Activated B cell treated with CpG ODN at 0.5 μM for 24 hours (primary cell): ENCODE measurements at regions not wholly inside any gene's neighbourhood (a gene's known extent, or its start where the extent isn't known, plus 50 kb on each side); places are given as distances from the start of the nearest gene placed in this dataset.

Experiments
- ATAC-seq: fragments of 200-7000 bp; cut with Tn5 transposase; one replicate; pipeline ENCODE4 v1.10.0; 2021; ENCODE audit warnings: low read depth, mild to moderate bottlenecking, moderate library complexity
- CTCF ChIA-PET: fragments of 350-600 bp; sonication (Branson Sonifier 250); formaldehyde crosslinking; loops from one replicate; lab custom pipeline; 2021; ENCODE audit warnings: antibody characterized with exemption; lab: Charles Lee
- POLR2A ChIA-PET: fragments of 350-600 bp; sonication (Branson Sonifier 250); formaldehyde crosslinking; loops from one replicate; lab custom pipeline; 2021; ENCODE audit warnings: antibody characterized with exemption; lab: Charles Lee
- DNase-seq: peaks from one replicate; pipeline ENCODE4 v3.0.0; 2022
- H3K27ac Mint-ChIP-seq: one replicate; pipeline ENCODE4 v1.8.0; 2020; ENCODE audit warnings: mixed read lengths
- H3K27me3 Mint-ChIP-seq: one replicate; pipeline ENCODE4 v1.8.0; 2021; ENCODE audit warnings: mixed read lengths
- H3K36me3 Mint-ChIP-seq: one replicate; pipeline ENCODE4 v1.8.0; 2021; ENCODE audit warnings: low read depth, mixed read lengths
- H3K4me1 Mint-ChIP-seq: one replicate; pipeline ENCODE4 v1.8.0; 2021; ENCODE audit warnings: mixed read lengths
- H3K4me3 Mint-ChIP-seq: one replicate; pipeline ENCODE4 v1.8.0; 2020; ENCODE audit warnings: mild to moderate bottlenecking, mixed read lengths
- H3K9me3 Mint-ChIP-seq: one replicate; pipeline ENCODE4 v1.8.0; 2020; ENCODE audit warnings: mixed read lengths
- CTCF ChIP-seq: fragments of 200-600 bp; IDR thresholded peaks from one replicate; pipeline ENCODE4 v1.8.0; 2022; ENCODE audit warnings: antibody characterized with exemption, mild to moderate bottlenecking
- intact Hi-C: fragments of 100-400 bp; cut with micrococcal nuclease; formaldehyde crosslinking; loops from one replicate; pipeline ENCODE4 v1.15.1; 2024

- ChIA-PET CTCF (no interaction called here), POLR2A (no interaction called here)
- intact Hi-C loops, result no loop called here
- ATAC-seq (no peak), DNase-seq (no peak)
- Mint-ChIP-seq H3K27ac (no peak overlapping the region), H3K4me3 (no peak overlapping the region), H3K4me1 (no peaks in the 10 kb centered on the region), H3K9me3 (peaks cover 5% of the 10 kb centered on the region), H3K27me3 (no peaks in the 10 kb centered on the region), H3K36me3 (no peaks in the 10 kb centered on the region)
- TF ChIP-seq CTCF, result no peak
Observed at GRCh38 chr11:80371931-80372330, 931.1 kb upstream of the TENM4 start.

DNA sequence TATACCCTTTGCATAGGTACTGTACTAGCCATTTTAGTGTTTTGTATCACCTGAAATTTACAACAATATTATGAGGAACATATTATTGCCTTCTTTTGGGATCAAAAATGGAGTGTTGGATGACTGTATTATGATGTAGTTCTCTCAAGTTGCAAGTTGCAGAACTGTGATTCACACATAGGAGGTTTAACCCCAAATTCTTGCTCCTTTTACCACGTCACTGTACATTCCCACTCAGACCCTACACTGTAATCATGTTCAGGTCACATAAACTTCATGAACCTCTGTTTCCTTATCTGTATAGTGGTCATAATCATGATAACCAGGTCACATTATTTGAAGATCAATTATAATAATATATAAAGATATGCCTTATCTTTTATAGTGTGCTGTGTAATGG, 925.1 kb upstream of the TENM4 start:
- CTCF ChIA-PET, result no interaction called here
- Mint-ChIP-seq H3K27ac (no peak overlapping the region), H3K27me3 (no peaks in the 10 kb centered on the region), H3K9me3 (no peaks in the 10 kb centered on the region), H3K4me3 (no peak overlapping the region), H3K36me3 (no peaks in the 10 kb centered on the region), H3K4me1 (no peaks in the 10 kb centered on the region)
- DNase-seq, result no peak
- POLR2A ChIA-PET, result no interaction called here
- no peak for ATAC-seq
- intact Hi-C loops, result no loop called here
- no peak for TF ChIP-seq CTCF

- Mint-ChIP-seq H3K4me1 (no peaks in the 10 kb centered on the region), H3K36me3 (no peaks in the 10 kb centered on the region), H3K27me3 (no peaks in the 10 kb centered on the region), H3K27ac (no peak overlapping the region), H3K4me3 (no peak overlapping the region), H3K9me3 (no peaks in the 10 kb centered on the region)
- intact Hi-C loops, result no loop called here
- ChIA-PET POLR2A (no interaction called here), CTCF (no interaction called here)
- DNase-seq, result no peak
- no peak for ATAC-seq
- TF ChIP-seq CTCF, result no peak
Observed at GRCh38 chr11:80365076-80365725, 924.4 kb upstream of the TENM4 start.

GRCh38 chr11:80362563-80363340, 921.9 kb upstream of the TENM4 start:
- ChIA-PET POLR2A (no interaction called here), CTCF (no interaction called here)
- no peak overlapping the region for H3K4me3 Mint-ChIP-seq
- no peak for TF ChIP-seq CTCF
- ATAC-seq (no peak), DNase-seq (no peak)
- H3K9me3 Mint-ChIP-seq, result peaks cover 3% of the 10 kb centered on the region
- H3K27ac Mint-ChIP-seq, result no peak overlapping the region
- H3K27me3 Mint-ChIP-seq, result no peaks in the 10 kb centered on the region
- no peaks in the 10 kb centered on the region for H3K4me1 Mint-ChIP-seq
- intact Hi-C loops, result no loop called here
- H3K36me3 Mint-ChIP-seq, result no peaks in the 10 kb centered on the region

GRCh38 chr11:80355251-80355650, 914.4 kb upstream of the TENM4 start:
- Mint-ChIP-seq H3K4me1 (no peaks in the 10 kb centered on the region), H3K27me3 (no peaks in the 10 kb centered on the region), H3K36me3 (no peaks in the 10 kb centered on the region), H3K4me3 (no peak overlapping the region), H3K27ac (no peak overlapping the region), H3K9me3 (peaks cover 8% of the 10 kb centered on the region)
- CTCF ChIA-PET, result no interaction called here
- ATAC-seq (no peak), DNase-seq (no peak)
- POLR2A ChIA-PET, result no interaction called here
- TF ChIP-seq CTCF, result no peak
- intact Hi-C loops, result no loop called here
